ENCODE measurements at regions not wholly inside any gene's neighbourhood (a gene's known extent, or its start where the extent isn't known, plus 50 kb on each side); places are given as distances from the start of the nearest gene placed in this dataset.

DNA sequence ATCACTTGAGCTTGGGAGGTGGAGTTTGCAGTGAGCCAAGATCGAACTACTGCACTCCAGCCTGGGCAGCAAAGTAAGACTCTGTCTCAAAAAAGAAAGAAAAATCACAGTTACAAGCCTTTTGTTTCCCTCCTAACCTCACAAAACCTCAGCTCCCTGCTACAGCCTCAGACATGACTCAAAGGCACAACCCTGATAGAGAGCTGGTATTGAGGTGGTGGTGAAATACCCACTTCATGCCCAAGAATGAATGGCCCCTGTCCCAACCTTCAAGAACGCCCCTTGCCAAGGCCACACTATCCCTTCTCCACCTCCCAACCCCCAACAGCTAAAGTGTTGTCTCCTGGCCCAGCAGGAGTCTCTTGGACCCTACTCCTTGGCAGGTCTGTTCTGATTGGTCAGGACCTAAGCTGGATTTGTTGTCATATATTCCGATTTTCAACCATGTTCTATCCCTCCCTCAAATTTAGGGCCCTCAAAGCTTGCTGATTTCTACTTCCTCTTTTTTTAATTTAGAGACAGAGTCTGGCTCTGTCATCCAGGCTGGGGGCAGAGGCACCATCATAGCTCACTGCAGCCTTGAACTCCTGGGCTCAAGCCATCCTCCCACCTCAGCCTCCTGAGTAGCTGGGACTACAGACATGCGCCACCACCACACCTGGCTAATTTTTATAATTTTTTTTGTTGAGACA is 61.9 kb upstream of the BZW1 start:
- no peaks in the 10 kb centered on the region for H3K79me2 ChIP-seq (ENCODE audit: insufficient read depth, low read length)
- no peak overlapping the region for H2AFZ ChIP-seq (ENCODE audit: low read length)
- in situ Hi-C loops (cut with HindIII; ENCODE audit: extremely low pct_ligation_motif_present, low pct_unique_long_range_greater_than_20kb) (no loop called here), intact Hi-C loops (cut with micrococcal nuclease; ENCODE audit: unreplicated experiment) (loop anchor here (5.0 to 10.0 kb wide), 3 partner anchors 37 to 135 kb away; partner anchors contain the start of genes NIF3L1 and PPIL3)
- DNase-seq (ENCODE audit: low spot score) (no peak), FAIRE-seq (no peak), ATAC-seq (no peak)
- peaks cover 67% of the 10 kb centered on the region for H3K4me1 ChIP-seq (ENCODE audit: insufficient read depth, low read length)
- peaks cover 0 to 7% of the 10 kb centered on the region in 2 experiments; a peak in 2 of 5 replicates for H3K27me3 ChIP-seq (ENCODE audit: control insufficient read depth in 1 of 2, insufficient read depth in 2 of 2, low read length in 2 of 2)
- BruUV-seq (replicated peaks): no TSS peak
- H4K20me1 ChIP-seq (ENCODE audit: insufficient read depth, low read length): no peaks in the 10 kb centered on the region
- H3K27ac ChIP-seq (ENCODE audit: extremely low read length, insufficient read depth, low read length): no peak overlapping the region
- POLR2A ChIA-PET: interaction anchor here (0.9 kb wide), 1 partner anchor 37 kb away, joined by 3 read pairs; no protein-coding TSS in a partner anchor
- no peak overlapping the region for H3K9ac ChIP-seq (ENCODE audit: insufficient read depth, low read depth, low read length)
- H3K9me3 ChIP-seq (ENCODE audit: low read length): no peaks in the 10 kb centered on the region
- 89% methylated on average over 4 of the region's 4 CpGs for WGBS (ENCODE audit: low lambda C conversion rate)
- no peak overlapping the region for H3K4me3 ChIP-seq (replicated peaks in 1 of 3; ENCODE audit: insufficient read depth in 1 of 3, low read depth in 2 of 3, low read length in 3 of 3)
- CTCF ChIA-PET (ENCODE audit: low intra/inter-chr PET ratio, low total read pairs): no interaction called here
- H3K36me3 ChIP-seq (replicated peaks in 1 of 2; ENCODE audit: control insufficient read depth in 1 of 2, insufficient read depth in 2 of 2, low read length in 2 of 2): no peaks in the 10 kb centered on the region
- H3K4me2 ChIP-seq (ENCODE audit: low read depth, low read length): no peak overlapping the region
- no peak for TF ChIP-seq ERF (CRISPR knock-in tag; IDR thresholded peaks at IDR 0.05)
- no peak for TF ChIP-seq ZNF839 (CRISPR knock-in tag; IDR thresholded peaks at IDR 0.05; ENCODE audit: borderline replicate concordance)
- no peak for TF ChIP-seq ATF1 (CRISPR knock-in tag; IDR thresholded peaks at IDR 0.05)
- TF ChIP-seq, protein P1, sequence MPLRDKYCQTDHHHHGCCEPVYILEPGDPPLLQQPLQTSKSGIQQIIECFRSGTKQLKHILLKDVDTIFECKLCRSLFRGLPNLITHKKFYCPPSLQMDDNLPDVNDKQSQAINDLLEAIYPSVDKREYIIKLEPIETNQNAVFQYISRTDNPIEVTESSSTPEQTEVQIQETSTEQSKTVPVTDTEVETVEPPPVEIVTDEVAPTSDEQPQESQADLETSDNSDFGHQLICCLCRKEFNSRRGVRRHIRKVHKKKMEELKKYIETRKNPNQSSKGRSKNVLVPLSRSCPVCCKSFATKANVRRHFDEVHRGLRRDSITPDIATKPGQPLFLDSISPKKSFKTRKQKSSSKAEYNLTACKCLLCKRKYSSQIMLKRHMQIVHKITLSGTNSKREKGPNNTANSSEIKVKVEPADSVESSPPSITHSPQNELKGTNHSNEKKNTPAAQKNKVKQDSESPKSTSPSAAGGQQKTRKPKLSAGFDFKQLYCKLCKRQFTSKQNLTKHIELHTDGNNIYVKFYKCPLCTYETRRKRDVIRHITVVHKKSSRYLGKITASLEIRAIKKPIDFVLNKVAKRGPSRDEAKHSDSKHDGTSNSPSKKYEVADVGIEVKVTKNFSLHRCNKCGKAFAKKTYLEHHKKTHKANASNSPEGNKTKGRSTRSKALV (CRISPR knock-in tag; IDR thresholded peaks at IDR 0.05): no peak
- TF ChIP-seq TAF15 (IDR thresholded peaks at IDR 0.05; ENCODE audit: low read depth, low read length, poor library complexity, severe bottlenecking): no peak
- no peak for TF ChIP-seq FLYWCH1 (CRISPR knock-in tag; IDR thresholded peaks at IDR 0.05)
- TF ChIP-seq, protein P2, sequence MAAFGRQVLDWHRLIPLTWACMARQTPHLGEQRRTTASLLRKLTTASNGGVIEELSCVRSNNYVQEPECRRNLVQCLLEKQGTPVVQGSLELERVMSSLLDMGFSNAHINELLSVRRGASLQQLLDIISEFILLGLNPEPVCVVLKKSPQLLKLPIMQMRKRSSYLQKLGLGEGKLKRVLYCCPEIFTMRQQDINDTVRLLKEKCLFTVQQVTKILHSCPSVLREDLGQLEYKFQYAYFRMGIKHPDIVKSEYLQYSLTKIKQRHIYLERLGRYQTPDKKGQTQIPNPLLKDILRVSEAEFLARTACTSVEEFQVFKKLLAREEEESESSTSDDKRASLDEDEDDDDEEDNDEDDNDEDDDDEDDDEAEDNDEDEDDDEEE (CRISPR knock-in tag; IDR thresholded peaks at IDR 0.05): no peak
- TF ChIP-seq ISX (CRISPR knock-in tag; conservative IDR thresholded peaks at IDR 0.05): no peak
- TF ChIP-seq, protein P3, sequence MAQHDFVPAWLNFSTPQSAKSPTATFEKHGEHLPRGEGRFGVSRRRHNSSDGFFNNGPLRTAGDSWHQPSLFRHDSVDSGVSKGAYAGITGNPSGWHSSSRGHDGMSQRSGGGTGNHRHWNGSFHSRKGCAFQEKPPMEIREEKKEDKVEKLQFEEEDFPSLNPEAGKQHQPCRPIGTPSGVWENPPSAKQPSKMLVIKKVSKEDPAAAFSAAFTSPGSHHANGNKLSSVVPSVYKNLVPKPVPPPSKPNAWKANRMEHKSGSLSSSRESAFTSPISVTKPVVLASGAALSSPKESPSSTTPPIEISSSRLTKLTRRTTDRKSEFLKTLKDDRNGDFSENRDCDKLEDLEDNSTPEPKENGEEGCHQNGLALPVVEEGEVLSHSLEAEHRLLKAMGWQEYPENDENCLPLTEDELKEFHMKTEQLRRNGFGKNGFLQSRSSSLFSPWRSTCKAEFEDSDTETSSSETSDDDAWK (CRISPR knock-in tag; IDR thresholded peaks at IDR 0.05): no peak

Measured in HepG2 (cell line).